OCI-LY3 (cell line): ENCODE measurements at regions not wholly inside any gene's neighbourhood (a gene's known extent, or its start where the extent isn't known, plus 50 kb on each side); places are given as distances from the start of the nearest gene placed in this dataset.

Source experiments
- EZH2phosphoT487 ChIP-seq: fragments of 200-600 bp; shearing (Covaris generic); IDR thresholded peaks from 2 replicates; pipeline ENCODE4 v1.6.1; 2018; ENCODE audit warnings: antibody characterized with exemption, mixed run types, low read depth
- TF ChIP-seq, protein P1 (sequence below): fragments of 200-600, 300-600 bp; sonication (generic); IDR thresholded peaks from 2 replicates; pipeline ENCODE4 v1.5.1; 2014; ENCODE audit warnings: antibody characterized with exemption, low read length, low read depth

DNA sequence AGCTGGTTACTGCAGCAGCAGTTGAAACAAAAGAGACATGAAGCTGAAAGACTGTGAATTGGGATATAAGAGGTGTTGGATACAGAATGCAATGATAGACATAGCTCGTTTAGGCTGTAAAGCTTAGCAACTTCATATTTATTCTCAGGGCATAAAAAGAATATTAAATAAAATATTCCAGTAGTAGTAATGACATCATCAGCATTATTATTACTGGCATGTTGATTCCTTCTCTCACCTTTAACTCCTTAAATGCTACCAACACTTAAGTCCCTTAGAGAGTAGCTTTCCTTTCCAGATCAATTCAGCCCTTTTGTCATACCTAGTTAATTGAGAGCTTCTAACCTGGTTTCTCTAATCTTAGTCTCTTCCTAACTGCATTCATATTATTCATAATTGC is 81.4 kb upstream of the STXBP5 start:
- TF ChIP-seq, protein P1, sequence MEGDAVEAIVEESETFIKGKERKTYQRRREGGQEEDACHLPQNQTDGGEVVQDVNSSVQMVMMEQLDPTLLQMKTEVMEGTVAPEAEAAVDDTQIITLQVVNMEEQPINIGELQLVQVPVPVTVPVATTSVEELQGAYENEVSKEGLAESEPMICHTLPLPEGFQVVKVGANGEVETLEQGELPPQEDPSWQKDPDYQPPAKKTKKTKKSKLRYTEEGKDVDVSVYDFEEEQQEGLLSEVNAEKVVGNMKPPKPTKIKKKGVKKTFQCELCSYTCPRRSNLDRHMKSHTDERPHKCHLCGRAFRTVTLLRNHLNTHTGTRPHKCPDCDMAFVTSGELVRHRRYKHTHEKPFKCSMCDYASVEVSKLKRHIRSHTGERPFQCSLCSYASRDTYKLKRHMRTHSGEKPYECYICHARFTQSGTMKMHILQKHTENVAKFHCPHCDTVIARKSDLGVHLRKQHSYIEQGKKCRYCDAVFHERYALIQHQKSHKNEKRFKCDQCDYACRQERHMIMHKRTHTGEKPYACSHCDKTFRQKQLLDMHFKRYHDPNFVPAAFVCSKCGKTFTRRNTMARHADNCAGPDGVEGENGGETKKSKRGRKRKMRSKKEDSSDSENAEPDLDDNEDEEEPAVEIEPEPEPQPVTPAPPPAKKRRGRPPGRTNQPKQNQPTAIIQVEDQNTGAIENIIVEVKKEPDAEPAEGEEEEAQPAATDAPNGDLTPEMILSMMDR = no peak
- TF ChIP-seq EZH2phosphoT487 = no peak
